ENCODE measurements at regions not wholly inside any gene's neighbourhood (a gene's known extent, or its start where the extent isn't known, plus 50 kb on each side); places are given as distances from the start of the nearest gene placed in this dataset.

GRCh38 chr3:63076357-63076756, 201.1 kb upstream of the CADPS start:
- no peaks in the 10 kb centered on the region for H3K9me3 ChIP-seq (ENCODE audit: low read length)
- H3K4me3 ChIP-seq (ENCODE audit: low read depth, low read length, poor library complexity, severe bottlenecking) = no peak overlapping the region
- H3F3A ChIP-seq (ENCODE audit: insufficient read depth, low read length) = no peaks in the 10 kb centered on the region
- no peaks in the 10 kb centered on the region for H3K9me2 ChIP-seq (ENCODE audit: low read depth, low read length)
- no peaks in the 10 kb centered on the region for H3K36me3 ChIP-seq (ENCODE audit: insufficient read depth, low read length)
- no peak overlapping the region for H3K9ac ChIP-seq (ENCODE audit: low read length)
- no peak overlapping the region for H3K27ac ChIP-seq (ENCODE audit: low read depth, low read length, poor library complexity, severe bottlenecking)
- H3K27me3 ChIP-seq (ENCODE audit: insufficient read depth, low read length) = no peaks in the 10 kb centered on the region
- H3K79me2 ChIP-seq (ENCODE audit: insufficient read depth, low read length) = no peaks in the 10 kb centered on the region
- no peaks in the 10 kb centered on the region for H4K20me1 ChIP-seq (ENCODE audit: insufficient read depth, low read length)
- TF ChIP-seq EZH2 (IDR thresholded peaks at IDR 0.05; ENCODE audit: borderline replicate concordance, low read length) (no peak), CTCF (IDR thresholded peaks at IDR 0.05; ENCODE audit: low read length) (no peak)
- no peak overlapping the region for H3K4me2 ChIP-seq (ENCODE audit: low read length)
- no peak overlapping the region for H2AFZ ChIP-seq (ENCODE audit: low read length)
- H3K4me1 ChIP-seq (ENCODE audit: insufficient read depth, low read length, severe bottlenecking) = no peaks in the 10 kb centered on the region

- Histone ChIP-seq H3K36me3 (ENCODE audit: insufficient read depth, low read length) (no peaks in the 10 kb centered on the region), H3K27me3 (ENCODE audit: insufficient read depth, low read length) (no peaks in the 10 kb centered on the region), H4K20me1 (ENCODE audit: insufficient read depth, low read length) (no peaks in the 10 kb centered on the region), H2AFZ (ENCODE audit: low read length) (no peak overlapping the region), H3K4me3 (ENCODE audit: low read depth, low read length, poor library complexity, severe bottlenecking) (no peak overlapping the region), H3K27ac (ENCODE audit: low read depth, low read length, poor library complexity, severe bottlenecking) (no peak overlapping the region), H3K4me1 (ENCODE audit: insufficient read depth, low read length, severe bottlenecking) (no peaks in the 10 kb centered on the region), H3F3A (ENCODE audit: insufficient read depth, low read length) (no peaks in the 10 kb centered on the region), H3K9me2 (ENCODE audit: low read depth, low read length) (no peaks in the 10 kb centered on the region), H3K9ac (ENCODE audit: low read length) (no peak overlapping the region), H3K9me3 (ENCODE audit: low read length) (no peaks in the 10 kb centered on the region), H3K4me2 (ENCODE audit: low read length) (no peak overlapping the region), H3K79me2 (ENCODE audit: insufficient read depth, low read length) (no peaks in the 10 kb centered on the region)
- TF ChIP-seq CTCF (IDR thresholded peaks at IDR 0.05; ENCODE audit: low read length) (no peak), EZH2 (IDR thresholded peaks at IDR 0.05; ENCODE audit: borderline replicate concordance, low read length) (no peak)
These were observed 191.9 kb upstream of the SYNPR start for GRCh38 chr3:63086190-63086589.

GRCh38 chr3:63089007-63089750, 188.9 kb upstream of the SYNPR start:
- no peak overlapping the region for H3K27ac ChIP-seq (ENCODE audit: low read depth, low read length, poor library complexity, severe bottlenecking)
- no peaks in the 10 kb centered on the region for H4K20me1 ChIP-seq (ENCODE audit: insufficient read depth, low read length)
- no peaks in the 10 kb centered on the region for H3K79me2 ChIP-seq (ENCODE audit: insufficient read depth, low read length)
- H3F3A ChIP-seq (ENCODE audit: insufficient read depth, low read length) = no peaks in the 10 kb centered on the region
- H3K4me3 ChIP-seq (ENCODE audit: low read depth, low read length, poor library complexity, severe bottlenecking) = no peak overlapping the region
- no peak overlapping the region for H3K4me2 ChIP-seq (ENCODE audit: low read length)
- no peaks in the 10 kb centered on the region for H3K36me3 ChIP-seq (ENCODE audit: insufficient read depth, low read length)
- H3K27me3 ChIP-seq (ENCODE audit: insufficient read depth, low read length) = no peaks in the 10 kb centered on the region
- H3K9me3 ChIP-seq (ENCODE audit: low read length) = no peaks in the 10 kb centered on the region
- H2AFZ ChIP-seq (ENCODE audit: low read length) = no peak overlapping the region
- TF ChIP-seq EZH2 (IDR thresholded peaks at IDR 0.05; ENCODE audit: borderline replicate concordance, low read length) = no peak
- no peak for TF ChIP-seq CTCF (IDR thresholded peaks at IDR 0.05; ENCODE audit: low read length)
- no peak overlapping the region for H3K9ac ChIP-seq (ENCODE audit: low read length)
- no peaks in the 10 kb centered on the region for H3K4me1 ChIP-seq (ENCODE audit: insufficient read depth, low read length, severe bottlenecking)
- H3K9me2 ChIP-seq (ENCODE audit: low read depth, low read length) = no peaks in the 10 kb centered on the region
